Tibial nerve (tissue), 4 donors: ENCODE measurements at regions not wholly inside any gene's neighbourhood (a gene's known extent, or its start where the extent isn't known, plus 50 kb on each side); places are given as distances from the start of the nearest gene placed in this dataset.

Experiments
- DNase-seq, 2 donors: peaks; one replicate each; pipeline ENCODE4 v3.0.0-alpha.2; 2019; ENCODE audit warnings: low spot score in 2 of 2
- H3K27ac ChIP-seq, 4 donors: fragments of 200-600 bp; sonication (generic) in 3 of 4; one replicate each; pipeline ENCODE4 v1.5.1; 2017 to 2019; ENCODE audit warnings: mild to moderate bottlenecking in 1 of 4
- H3K27me3 ChIP-seq, 2 donors: fragments of 200-600 bp; sonication (generic) in 1 of 2; one replicate each; pipeline versions ENCODE4 v1.5.1 to v1.6.0; 2017 to 2019
- H3K36me3 ChIP-seq, 3 donors: fragments of 200-600 bp; sonication (generic); one replicate each; pipeline ENCODE4 v1.5.1; 2018 to 2019
- H3K4me1 ChIP-seq, 4 donors: fragments of 200-600 bp; sonication (generic) in 3 of 4; one replicate each; pipeline ENCODE4 v1.5.1; 2017 to 2019
- H3K4me3 ChIP-seq, 4 donors: fragments of 200-600 bp; sonication (generic) in 3 of 4; one replicate each; pipeline ENCODE4 v1.5.1; 2017 to 2019; ENCODE audit warnings: mild to moderate bottlenecking in 1 of 4, moderate library complexity in 1 of 4
- H3K9me3 ChIP-seq, 4 donors: fragments of 200-600 bp; sonication (generic) in 3 of 4; one replicate each; pipeline ENCODE4 v1.5.1; 2017 to 2019
- EP300 ChIP-seq, 2 donors: sonication (generic); formaldehyde crosslinking; IDR thresholded peaks; one replicate each; pipeline ENCODE4 v1.6.1; 2017; ENCODE audit warnings: antibody characterized with exemption in 2 of 2, mild to moderate bottlenecking in 1 of 2
- POLR2A ChIP-seq, 2 donors: fragments of 450-650 bp; IDR thresholded peaks; one replicate each; pipeline ENCODE4 v1.6.1; 2017; ENCODE audit warnings: antibody characterized with exemption in 2 of 2, mild to moderate bottlenecking in 2 of 2, moderate library complexity in 2 of 2
- WGBS, 2 donors: methylation state at CpG; one replicate each; pipeline ENCODE4 v1.1.5; 2018; 5-methylcytosine and 5-hydroxymethylcytosine counted together
- TF ChIP-seq, protein P1 (sequence below), 5 experiments: fragments of 200-600 bp in 3 of 5; fragments of 450-650 bp in 2 of 5; sonication (generic) in 3 of 5; IDR thresholded peaks; one replicate each; pipeline ENCODE4 v1.5.1; 2016 to 2019; ENCODE audit warnings: antibody characterized with exemption in 5 of 5, mild to moderate bottlenecking in 3 of 5, moderate library complexity in 2 of 5

- Histone ChIP-seq H3K36me3 (no peaks in the 10 kb centered on the region), H3K9me3 (peaks cover 0 to 27% (median 2%) of the 10 kb centered on the region in 4 donors), H3K27ac (no peak overlapping the region), H3K4me1 (no peaks in the 10 kb centered on the region), H3K27me3 (no peaks in the 10 kb centered on the region), H3K4me3 (no peak overlapping the region)
- DNase-seq: no peak
- WGBS, 2 donors: 62 to 76% methylated on average over 5 of the region's 5 CpGs
- TF ChIP-seq POLR2A (IDR thresholded peaks at IDR 0.05) (no peak), EP300 (IDR thresholded peaks at IDR 0.05) (no peak)
- TF ChIP-seq, protein P1, sequence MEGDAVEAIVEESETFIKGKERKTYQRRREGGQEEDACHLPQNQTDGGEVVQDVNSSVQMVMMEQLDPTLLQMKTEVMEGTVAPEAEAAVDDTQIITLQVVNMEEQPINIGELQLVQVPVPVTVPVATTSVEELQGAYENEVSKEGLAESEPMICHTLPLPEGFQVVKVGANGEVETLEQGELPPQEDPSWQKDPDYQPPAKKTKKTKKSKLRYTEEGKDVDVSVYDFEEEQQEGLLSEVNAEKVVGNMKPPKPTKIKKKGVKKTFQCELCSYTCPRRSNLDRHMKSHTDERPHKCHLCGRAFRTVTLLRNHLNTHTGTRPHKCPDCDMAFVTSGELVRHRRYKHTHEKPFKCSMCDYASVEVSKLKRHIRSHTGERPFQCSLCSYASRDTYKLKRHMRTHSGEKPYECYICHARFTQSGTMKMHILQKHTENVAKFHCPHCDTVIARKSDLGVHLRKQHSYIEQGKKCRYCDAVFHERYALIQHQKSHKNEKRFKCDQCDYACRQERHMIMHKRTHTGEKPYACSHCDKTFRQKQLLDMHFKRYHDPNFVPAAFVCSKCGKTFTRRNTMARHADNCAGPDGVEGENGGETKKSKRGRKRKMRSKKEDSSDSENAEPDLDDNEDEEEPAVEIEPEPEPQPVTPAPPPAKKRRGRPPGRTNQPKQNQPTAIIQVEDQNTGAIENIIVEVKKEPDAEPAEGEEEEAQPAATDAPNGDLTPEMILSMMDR (IDR thresholded peaks at IDR 0.05): no peak
These were observed 290.7 kb upstream of the IL12B start for GRCh38 chr5:159620853-159621540.

DNA sequence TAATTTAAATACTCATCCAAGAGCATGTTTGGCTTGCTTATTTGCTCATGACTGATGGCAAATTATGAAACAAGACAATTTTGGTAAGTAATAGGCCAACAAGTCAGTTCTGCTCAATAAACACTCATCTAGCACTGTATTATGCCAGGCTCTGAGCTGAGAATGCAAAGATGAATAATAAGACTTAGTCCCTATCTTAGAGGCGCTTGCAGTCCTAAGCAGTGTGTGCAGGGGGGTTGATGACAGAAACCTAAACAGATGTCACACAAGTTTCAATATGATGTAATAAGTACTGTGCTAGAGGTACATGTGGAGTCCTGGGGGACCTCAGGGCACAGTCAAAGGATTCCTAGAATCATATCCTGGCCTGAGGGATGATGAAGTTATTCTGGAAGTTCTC, 287.6 kb upstream of the ADRA1B start:
- H3K27me3 ChIP-seq: no peaks in the 10 kb centered on the region
- no peak overlapping the region for H3K4me3 ChIP-seq
- H3K4me1 ChIP-seq: peaks cover 0 to 3% (median 0%) of the 10 kb centered on the region in 4 donors
- no peaks in the 10 kb centered on the region for H3K36me3 ChIP-seq
- DNase-seq: no peak
- H3K27ac ChIP-seq: no peak overlapping the region
- TF ChIP-seq, protein P1 (IDR thresholded peaks at IDR 0.05): no peak
- TF ChIP-seq EP300 (IDR thresholded peaks at IDR 0.05) (no peak), POLR2A (IDR thresholded peaks at IDR 0.05) (no peak)
- WGBS, 2 donors: 85 to 89% methylated on average over 1 of the region's 1 CpG
- peaks cover 0 to 12% (median 0%) of the 10 kb centered on the region in 4 donors for H3K9me3 ChIP-seq

GRCh38 chr5:159629158-159629557, 287.1 kb upstream of the ADRA1B start:
- Histone ChIP-seq H3K9me3 (peaks cover 0 to 12% (median 0%) of the 10 kb centered on the region in 4 donors), H3K36me3 (no peaks in the 10 kb centered on the region), H3K27ac (no peak overlapping the region), H3K4me1 (peaks cover 0 to 3% (median 0%) of the 10 kb centered on the region in 4 donors), H3K27me3 (no peaks in the 10 kb centered on the region), H3K4me3 (no peak overlapping the region)
- TF ChIP-seq POLR2A (IDR thresholded peaks at IDR 0.05) (no peak), EP300 (IDR thresholded peaks at IDR 0.05) (no peak)
- TF ChIP-seq, protein P1 (IDR thresholded peaks at IDR 0.05): no peak
- no peak for DNase-seq
- 80 to 83% methylated on average over 3 of the region's 3 CpGs for WGBS, 2 donors

- Histone ChIP-seq H3K4me3 (no peak overlapping the region), H3K27me3 (no peaks in the 10 kb centered on the region), H3K27ac (no peak overlapping the region), H3K9me3 (peaks cover 0 to 11% (median 0%) of the 10 kb centered on the region in 4 donors), H3K36me3 (no peaks in the 10 kb centered on the region), H3K4me1 (peaks cover 0 to 3% (median 0%) of the 10 kb centered on the region in 4 donors)
- TF ChIP-seq POLR2A (IDR thresholded peaks at IDR 0.05) (no peak), EP300 (IDR thresholded peaks at IDR 0.05) (no peak)
- TF ChIP-seq, protein P1 (IDR thresholded peaks at IDR 0.05): no peak
- WGBS, 2 donors: 67 to 81% methylated on average over 2 of the region's 2 CpGs
- DNase-seq: no peak
These were observed 285.7 kb upstream of the ADRA1B start for GRCh38 chr5:159630545-159630944.

- H3K4me3 ChIP-seq: no peak overlapping the region
- peaks cover 0 to 7% (median under 1%) of the 10 kb centered on the region in 4 donors for H3K9me3 ChIP-seq
- WGBS, 2 donors: 81 to 87% methylated on average over 3 of the region's 3 CpGs
- peaks cover 0 to 3% (median 0%) of the 10 kb centered on the region in 4 donors for H3K4me1 ChIP-seq
- H3K36me3 ChIP-seq: no peaks in the 10 kb centered on the region
- no peak for DNase-seq
- no peak overlapping the region for H3K27ac ChIP-seq
- H3K27me3 ChIP-seq: no peaks in the 10 kb centered on the region
- TF ChIP-seq, protein P1 (IDR thresholded peaks at IDR 0.05): no peak
These were observed 285.3 kb upstream of the ADRA1B start for GRCh38 chr5:159631001-159631400.
